Activated CD8-positive, alpha-beta memory T cell treated with anti-CD3 and anti-CD28 coated beads for 1 hour (primary cell): ENCODE measurements at regions not wholly inside any gene's neighbourhood (a gene's known extent, or its start where the extent isn't known, plus 50 kb on each side); places are given as distances from the start of the nearest gene placed in this dataset.

Experiments
- DNase-seq, 2 donors: peaks; one replicate each; pipeline ENCODE4 v3.0.0-alpha.2; 2020; ENCODE audit warnings: low read depth in 1 of 2; ENCODE audit errors: extremely low read depth in 1 of 2

GRCh38 chr6:9428421-9429172 lies 986.3 kb downstream of the TFAP2A start:
- no peak for DNase-seq

- DNase-seq: no peak
Measured at GRCh38 chr6:9422138-9422537, 986.8 kb upstream of the SLC35B3 start.

- no peak for DNase-seq
Measured at GRCh38 chr6:9420316-9421015, 985.1 kb upstream of the SLC35B3 start.

DNA sequence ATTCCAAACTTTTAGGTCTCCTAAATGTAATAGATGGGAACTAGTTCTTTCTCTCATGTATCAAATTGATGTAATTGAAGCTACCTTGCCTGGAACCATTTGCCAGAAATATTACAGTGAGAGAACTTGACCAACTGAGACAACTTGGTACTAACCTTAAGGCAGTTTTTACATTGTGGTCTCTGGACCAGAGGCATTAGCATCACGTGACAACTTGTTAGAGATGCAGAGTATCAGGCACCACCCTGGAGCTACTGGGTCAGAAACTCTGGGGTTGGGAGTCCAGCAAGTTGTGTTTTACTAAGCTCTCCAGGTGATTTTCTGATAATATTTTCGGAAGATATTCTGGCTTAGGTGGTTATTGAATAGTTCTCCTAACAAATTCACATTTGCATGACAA lies 982.1 kb upstream of the SLC35B3 start:
- no peak for DNase-seq

DNA sequence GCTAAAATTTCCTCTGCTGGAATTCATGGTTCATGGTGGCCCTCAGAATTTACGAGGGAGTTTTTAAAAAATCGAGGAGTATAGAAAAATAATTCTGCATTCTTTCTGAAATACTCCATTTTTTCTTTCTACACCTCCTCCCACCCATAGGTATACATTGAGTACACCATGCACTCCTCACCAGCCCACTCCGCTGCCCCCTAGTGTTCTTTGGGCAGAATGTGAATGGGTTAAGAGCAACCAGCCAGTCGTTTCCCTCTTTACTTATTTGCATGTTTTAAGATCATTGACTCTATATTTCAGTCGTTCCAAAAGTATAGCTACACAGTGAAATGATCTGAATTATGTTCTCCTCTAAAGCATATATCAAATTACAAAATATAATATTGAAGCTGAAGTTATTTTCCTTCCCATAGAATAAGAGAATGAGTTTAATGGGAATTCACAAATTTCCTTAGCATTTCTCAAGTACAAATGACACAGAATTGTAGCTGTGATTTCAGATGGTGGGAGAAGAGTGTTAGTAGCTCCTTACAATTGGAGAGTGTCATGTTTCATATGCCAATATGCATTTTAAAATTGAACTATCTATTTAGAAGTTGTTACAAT lies 977.7 kb upstream of the SLC35B3 start:
- DNase-seq: no peak

DNA sequence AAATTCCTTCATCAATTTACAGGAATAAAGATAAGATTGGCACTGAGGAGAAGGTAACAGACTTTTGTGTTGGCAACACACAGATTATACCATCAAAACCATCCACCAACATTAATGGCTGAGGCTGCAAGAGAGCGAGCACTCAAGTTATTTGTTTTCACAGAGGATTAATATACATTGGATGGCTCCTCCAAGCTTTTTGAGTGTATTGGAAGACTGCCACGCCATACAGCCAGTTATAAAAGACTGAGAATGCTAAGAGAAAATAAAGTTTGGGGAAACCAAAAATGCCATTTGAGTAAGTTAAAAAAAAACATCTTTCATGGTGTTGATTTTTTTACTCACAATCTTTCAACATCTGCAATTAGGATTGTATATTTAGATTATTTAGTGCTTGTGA lies 973.8 kb upstream of the SLC35B3 start:
- DNase-seq: no peak

GRCh38 chr6:9408402-9409117 lies 973.2 kb upstream of the SLC35B3 start:
- no peak for DNase-seq

GRCh38 chr6:9405825-9406224 lies 970.5 kb upstream of the SLC35B3 start:
- DNase-seq: no peak

- DNase-seq: no peak
Measured at GRCh38 chr6:9405369-9405768, 970.0 kb upstream of the SLC35B3 start.

DNA sequence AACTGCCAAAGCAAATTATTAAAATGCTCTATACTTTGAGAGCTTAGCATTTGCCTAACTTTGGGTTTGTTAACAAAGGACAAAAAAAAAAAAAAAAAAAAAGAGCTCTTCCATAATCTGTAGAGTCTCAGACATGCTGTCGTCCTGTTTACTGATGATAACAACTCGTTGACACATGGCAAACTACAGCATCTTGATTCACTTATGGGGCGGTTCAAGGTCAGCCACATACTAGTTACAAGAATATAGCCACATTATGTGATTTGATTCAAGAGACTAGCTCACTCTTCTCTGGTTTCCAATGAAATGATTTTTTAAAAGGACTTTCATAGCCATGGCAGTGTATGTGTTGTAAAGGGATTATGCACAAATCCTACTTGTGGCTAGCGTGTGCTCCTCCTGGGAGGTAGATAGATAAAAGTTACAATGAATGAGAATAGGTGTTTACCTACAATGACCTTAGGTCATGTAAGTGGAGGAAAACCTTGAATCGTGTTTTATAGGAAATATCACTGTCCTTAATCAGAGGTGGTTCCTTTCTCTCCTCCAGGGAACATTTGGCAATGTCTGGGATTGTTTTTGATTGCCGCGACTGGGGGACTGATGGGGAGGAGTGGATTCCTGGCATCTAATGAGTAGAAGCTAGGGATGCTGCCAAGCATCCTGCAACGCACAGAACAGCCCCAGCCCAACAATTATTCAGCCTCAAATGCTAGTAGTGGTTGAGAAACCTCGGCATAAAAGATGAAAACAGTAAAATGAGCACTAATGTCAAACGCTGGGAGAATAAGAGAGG lies 969.2 kb upstream of the SLC35B3 start:
- DNase-seq: no peak

DNA sequence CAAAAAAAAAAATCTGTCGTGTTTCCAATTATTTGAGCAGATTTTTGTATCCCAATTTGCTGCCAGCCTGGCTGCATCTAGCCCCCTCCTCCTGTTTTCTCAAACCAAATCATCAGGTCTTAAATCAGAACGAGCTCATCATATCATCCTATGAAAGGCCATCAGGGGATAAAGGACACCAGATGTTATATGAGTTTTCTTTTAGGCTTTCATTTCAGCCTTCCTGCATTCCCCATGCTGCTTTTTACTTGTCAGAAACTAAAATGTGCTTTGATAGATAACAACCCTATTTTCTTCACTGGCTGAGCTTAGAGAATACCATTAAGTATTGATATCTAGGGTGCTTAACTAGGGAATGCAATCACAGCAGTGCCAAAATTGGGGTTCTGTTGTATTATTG lies 968.4 kb upstream of the SLC35B3 start:
- DNase-seq: no peak

DNA sequence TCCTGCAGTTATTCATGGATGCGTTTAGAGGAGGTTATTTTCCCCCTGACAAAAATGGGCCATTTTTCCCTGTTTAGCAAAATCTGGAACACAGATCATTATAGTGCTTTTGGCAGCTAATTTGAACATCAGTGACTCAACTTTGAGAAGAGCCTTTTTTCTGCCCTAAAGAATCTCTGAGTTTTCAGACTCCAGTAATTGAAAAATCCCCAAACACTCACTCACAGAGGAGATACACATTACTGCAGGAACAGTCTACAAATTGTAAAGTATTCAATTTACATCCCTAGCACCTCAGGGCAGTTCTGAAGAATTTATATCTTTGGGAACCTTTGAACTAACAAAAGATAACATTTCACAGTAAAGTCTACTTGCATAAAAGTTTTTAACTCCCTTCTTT lies 966.6 kb upstream of the SLC35B3 start:
- no peak for DNase-seq

GRCh38 chr6:9399916-9400315 lies 964.6 kb upstream of the SLC35B3 start:
- no peak for DNase-seq

GRCh38 chr6:9398767-9399373 lies 963.5 kb upstream of the SLC35B3 start:
- DNase-seq: no peak

GRCh38 chr6:9398071-9398766 lies 962.9 kb upstream of the SLC35B3 start:
- DNase-seq: no peak

GRCh38 chr6:9388596-9388995 lies 953.3 kb upstream of the SLC35B3 start:
- no peak for DNase-seq

DNA sequence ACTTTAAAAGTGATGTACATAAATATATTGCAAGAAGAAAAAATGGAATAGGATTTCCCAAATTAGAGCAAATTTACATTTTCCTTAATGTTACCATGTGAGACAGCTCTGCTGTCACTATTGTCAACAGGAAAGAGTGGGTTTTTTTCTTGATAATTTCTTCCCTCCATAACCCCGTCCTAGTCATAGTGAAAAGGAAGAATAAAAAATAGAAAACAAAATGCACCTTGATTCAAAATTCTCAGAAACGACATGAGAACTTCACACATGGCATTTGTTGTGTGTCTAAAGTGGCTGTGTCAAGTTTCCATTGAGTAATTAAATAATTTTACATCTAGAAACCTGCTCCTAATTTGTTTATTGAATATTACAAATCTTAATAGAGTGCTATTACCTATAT lies 945.2 kb upstream of the SLC35B3 start:
- no peak for DNase-seq

GRCh38 chr6:9373308-9373707 lies 938.0 kb upstream of the SLC35B3 start:
- DNase-seq: no peak

DNA sequence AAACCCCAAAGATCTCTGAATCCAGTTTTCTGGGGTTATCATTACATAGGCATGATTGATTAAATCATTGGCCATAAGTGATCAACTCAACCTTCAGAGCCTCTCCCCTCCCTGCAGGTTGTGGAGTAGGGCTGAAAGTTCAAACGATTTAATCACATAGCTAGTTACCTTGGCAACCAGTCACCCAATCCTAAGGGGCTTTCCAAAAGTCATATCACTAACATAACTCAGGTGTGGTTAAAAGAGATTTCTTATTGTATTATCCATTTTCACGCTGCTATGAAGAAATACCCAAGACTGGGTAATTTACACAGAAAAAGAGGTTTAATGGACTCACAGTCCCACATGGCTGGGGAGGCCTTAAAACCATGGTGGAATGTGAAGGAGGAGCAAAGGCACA lies 935.1 kb upstream of the SLC35B3 start:
- DNase-seq: no peak

- no peak for DNase-seq
Measured at GRCh38 chr6:9365378-9365777, 930.0 kb upstream of the SLC35B3 start.
